ENCODE measurements at regions not wholly inside any gene's neighbourhood (a gene's known extent, or its start where the extent isn't known, plus 50 kb on each side); places are given as distances from the start of the nearest gene placed in this dataset.

GRCh38 chr1:191970116-191970515, 188.1 kb upstream of the RGS18 start:
- Histone ChIP-seq H3K36me3 (no peaks in the 10 kb centered on the region), H3K27ac (no peak overlapping the region), H3K9me3 (no peaks in the 10 kb centered on the region), H3K4me3 (no peak overlapping the region), H3K4me1 (no peaks in the 10 kb centered on the region), H3K27me3 (no peaks in the 10 kb centered on the region)
- no peak for DNase-seq (ENCODE audit: extremely low spot score in 2 of 2)
- intact Hi-C loops (cut with DNase I), result no loop called here
- no peak for TF ChIP-seq POLR2A (IDR thresholded peaks at IDR 0.05)
- no peak for TF ChIP-seq CTCF (IDR thresholded peaks at IDR 0.05)
- no peak for TF ChIP-seq POLR2AphosphoS5 (IDR thresholded peaks at IDR 0.05; ENCODE audit: insufficient read depth in 1 of 2, low read depth in 1 of 2)

GRCh38 chr1:191971447-191971846, 186.8 kb upstream of the RGS18 start:
- Histone ChIP-seq H3K36me3 (no peaks in the 10 kb centered on the region), H3K4me1 (no peaks in the 10 kb centered on the region), H3K9me3 (no peaks in the 10 kb centered on the region), H3K4me3 (no peak overlapping the region), H3K27ac (no peak overlapping the region), H3K27me3 (no peaks in the 10 kb centered on the region)
- intact Hi-C loops (cut with DNase I), result no loop called here
- no peak for DNase-seq (ENCODE audit: extremely low spot score in 2 of 2)
- TF ChIP-seq CTCF (IDR thresholded peaks at IDR 0.05) (no peak), POLR2AphosphoS5 (IDR thresholded peaks at IDR 0.05; ENCODE audit: insufficient read depth in 1 of 2, low read depth in 1 of 2) (no peak), POLR2A (IDR thresholded peaks at IDR 0.05) (no peak)

- H3K9me3 ChIP-seq, result no peaks in the 10 kb centered on the region
- no peaks in the 10 kb centered on the region for H3K27me3 ChIP-seq
- no peak for DNase-seq (ENCODE audit: extremely low spot score in 2 of 2)
- H3K4me3 ChIP-seq, result no peak overlapping the region
- H3K36me3 ChIP-seq, result no peaks in the 10 kb centered on the region
- TF ChIP-seq CTCF (IDR thresholded peaks at IDR 0.05), result no peak
- TF ChIP-seq POLR2A (IDR thresholded peaks at IDR 0.05), result no peak
- TF ChIP-seq POLR2AphosphoS5 (IDR thresholded peaks at IDR 0.05; ENCODE audit: insufficient read depth in 1 of 2, low read depth in 1 of 2), result no peak
- no peak overlapping the region for H3K27ac ChIP-seq
- intact Hi-C loops (cut with DNase I), result no loop called here
- H3K4me1 ChIP-seq, result no peaks in the 10 kb centered on the region
Observed at GRCh38 chr1:191974004-191974403, 184.3 kb upstream of the RGS18 start.

- Histone ChIP-seq H3K9me3 (no peaks in the 10 kb centered on the region), H3K4me3 (no peak overlapping the region), H3K27ac (no peak overlapping the region), H3K36me3 (no peaks in the 10 kb centered on the region), H3K27me3 (no peaks in the 10 kb centered on the region), H3K4me1 (no peaks in the 10 kb centered on the region)
- TF ChIP-seq POLR2A (IDR thresholded peaks at IDR 0.05), result no peak
- TF ChIP-seq CTCF (IDR thresholded peaks at IDR 0.05), result no peak
- no peak for TF ChIP-seq POLR2AphosphoS5 (IDR thresholded peaks at IDR 0.05; ENCODE audit: insufficient read depth in 1 of 2, low read depth in 1 of 2)
- intact Hi-C loops (cut with DNase I), result no loop called here
- no peak for DNase-seq (ENCODE audit: extremely low spot score in 2 of 2)
Observed at GRCh38 chr1:191977874-191978506, 180.3 kb upstream of the RGS18 start.

GRCh38 chr1:191984856-191985255, 173.4 kb upstream of the RGS18 start:
- Histone ChIP-seq H3K4me1 (no peaks in the 10 kb centered on the region), H3K9me3 (no peaks in the 10 kb centered on the region), H3K27me3 (no peaks in the 10 kb centered on the region), H3K36me3 (no peaks in the 10 kb centered on the region), H3K27ac (no peak overlapping the region), H3K4me3 (no peak overlapping the region)
- intact Hi-C loops (cut with DNase I), result no loop called here
- DNase-seq (ENCODE audit: extremely low spot score in 2 of 2), result no peak
- TF ChIP-seq POLR2A (IDR thresholded peaks at IDR 0.05), result no peak
- no peak for TF ChIP-seq CTCF (IDR thresholded peaks at IDR 0.05)
- TF ChIP-seq POLR2AphosphoS5 (IDR thresholded peaks at IDR 0.05; ENCODE audit: insufficient read depth in 1 of 2, low read depth in 1 of 2), result no peak

All from vagina (tissue), 2 donors.